ENCODE measurements at regions not wholly inside any gene's neighbourhood (a gene's known extent, or its start where the extent isn't known, plus 50 kb on each side); places are given as distances from the start of the nearest gene placed in this dataset.

GRCh38 chr6:17211101-17211500 lies 70.1 kb upstream of the RBM24 start:
- intact Hi-C loops (cut with micrococcal nuclease), result no loop called here
- H3K4me2 ChIP-seq (replicated peaks; ENCODE audit: extremely low read depth, low read length, poor library complexity, severe bottlenecking), result no peak overlapping the region
- DNase-seq, result no peak
- peaks cover 0 to 9% (median 5%) of the 10 kb centered on the region in 7 donors for H3K9me3 Mint-ChIP-seq
- H4K20me1 ChIP-seq (ENCODE audit: insufficient read depth, low read length), result no peaks in the 10 kb centered on the region
- H3K4me1 Mint-ChIP-seq, result no peaks in the 10 kb centered on the region
- WGBS (ENCODE audit: insufficient coverage), result 100% methylated on average over 3 of the region's 3 CpGs
- no peaks in the 10 kb centered on the region for H3K4me1 ChIP-seq (ENCODE audit: control insufficient read depth in 1 of 2, insufficient read depth in 2 of 2, low read length in 2 of 2)
- H3K27ac Mint-ChIP-seq, result no peak overlapping the region
- no peak overlapping the region for H3K9ac ChIP-seq (ENCODE audit: insufficient read depth, low read length, poor library complexity, severe bottlenecking)
- H3K36me3 Mint-ChIP-seq, result no peaks in the 10 kb centered on the region
- H3K4me3 Mint-ChIP-seq, result no peak overlapping the region
- H3K9me3 ChIP-seq (replicated peaks in 1 of 2; ENCODE audit: control insufficient read depth in 1 of 2, insufficient read depth in 1 of 2, low read length in 2 of 2), result peaks cover 0 to under 1% of the 10 kb centered on the region in 2 donors
- H2AFZ ChIP-seq (ENCODE audit: insufficient read depth, low read depth, low read length, poor library complexity, severe bottlenecking), result no peak overlapping the region
- no peaks in the 10 kb centered on the region for H3K79me2 ChIP-seq (ENCODE audit: insufficient read depth, low read length)
- no peak overlapping the region for H3K4me3 ChIP-seq (replicated peaks in 1 of 3; ENCODE audit: low read depth in 2 of 3, low read length in 3 of 3)
- H3K36me3 ChIP-seq (replicated peaks in 1 of 2; ENCODE audit: control insufficient read depth in 1 of 2, insufficient read depth in 2 of 2, low read length in 2 of 2), result no peaks in the 10 kb centered on the region
- TF ChIP-seq CTCF (IDR thresholded peaks at IDR 0.05), result no peak
- no peak overlapping the region for H3K27ac ChIP-seq (ENCODE audit: low read depth in 1 of 2, low read length in 2 of 2)
- peaks cover 0 to 12% (median 4%) of the 10 kb centered on the region in 3 donors for H3K27me3 Mint-ChIP-seq (ENCODE audit: low read depth in 3 of 3)
- H3K27me3 ChIP-seq (ENCODE audit: control insufficient read depth in 2 of 2, insufficient read depth in 2 of 2, low read length in 2 of 2), result no peaks in the 10 kb centered on the region

GRCh38 chr6:17212546-17213371 lies 68.4 kb upstream of the RBM24 start:
- H3K4me1 ChIP-seq (ENCODE audit: control insufficient read depth in 1 of 2, insufficient read depth in 2 of 2, low read length in 2 of 2), result no peaks in the 10 kb centered on the region
- TF ChIP-seq CTCF (IDR thresholded peaks at IDR 0.05), result no peak
- Mint-ChIP-seq H3K27ac (no peak overlapping the region), H3K36me3 (no peaks in the 10 kb centered on the region), H3K4me1 (no peaks in the 10 kb centered on the region), H3K4me3 (no peak overlapping the region), H3K27me3 (ENCODE audit: low read depth in 3 of 3) (peaks cover 2 to 12% (median 4%) of the 10 kb centered on the region in 3 donors), H3K9me3 (peaks cover 0 to 11% (median 5%) of the 10 kb centered on the region in 7 donors)
- H3K27ac ChIP-seq (ENCODE audit: low read depth in 1 of 2, low read length in 2 of 2), result no peak overlapping the region
- 85% methylated on average over 11 of the region's 13 CpGs for WGBS (ENCODE audit: insufficient coverage)
- no peaks in the 10 kb centered on the region for H3K9me3 ChIP-seq (replicated peaks in 1 of 2; ENCODE audit: control insufficient read depth in 1 of 2, insufficient read depth in 1 of 2, low read length in 2 of 2)
- H2AFZ ChIP-seq (ENCODE audit: insufficient read depth, low read depth, low read length, poor library complexity, severe bottlenecking), result no peak overlapping the region
- no peaks in the 10 kb centered on the region for H3K36me3 ChIP-seq (replicated peaks in 1 of 2; ENCODE audit: control insufficient read depth in 1 of 2, insufficient read depth in 2 of 2, low read length in 2 of 2)
- H3K79me2 ChIP-seq (ENCODE audit: insufficient read depth, low read length), result no peaks in the 10 kb centered on the region
- H3K4me2 ChIP-seq (replicated peaks; ENCODE audit: extremely low read depth, low read length, poor library complexity, severe bottlenecking), result no peak overlapping the region
- H3K27me3 ChIP-seq (ENCODE audit: control insufficient read depth in 2 of 2, insufficient read depth in 2 of 2, low read length in 2 of 2), result no peaks in the 10 kb centered on the region
- no peaks in the 10 kb centered on the region for H4K20me1 ChIP-seq (ENCODE audit: insufficient read depth, low read length)
- intact Hi-C loops (cut with micrococcal nuclease), result no loop called here
- no peak overlapping the region for H3K9ac ChIP-seq (ENCODE audit: insufficient read depth, low read length, poor library complexity, severe bottlenecking)
- DNase-seq, result no peak
- H3K4me3 ChIP-seq (replicated peaks in 1 of 3; ENCODE audit: low read depth in 2 of 3, low read length in 3 of 3), result no peak overlapping the region

Data from CD14-positive monocyte (primary cell).